IPS-18c (cell line): ENCODE measurements at regions not wholly inside any gene's neighbourhood (a gene's known extent, or its start where the extent isn't known, plus 50 kb on each side); places are given as distances from the start of the nearest gene placed in this dataset.

Experiments used
- H3K4me3 ChIP-seq: 2 replicates; pipeline ENCODE4 v1.7.0; 2013; ENCODE audit warnings: low read depth, mild to moderate bottlenecking, low read length, moderate library complexity; ENCODE audit not compliant: insufficient read depth
- H3K9me3 ChIP-seq: one replicate; pipeline ENCODE4 v1.6.1; 2013; ENCODE audit warnings: mild to moderate bottlenecking, low read length, moderate library complexity; ENCODE audit not compliant: control insufficient read depth, insufficient read depth

GRCh38 chr7:98565103-98565502 lies 52.0 kb upstream of the NPTX2 start:
- peaks cover 8% of the 10 kb centered on the region for H3K9me3 ChIP-seq

GRCh38 chr7:98562871-98563495 lies 54.1 kb upstream of the NPTX2 start:
- peaks cover 9% of the 10 kb centered on the region for H3K9me3 ChIP-seq
- no peak overlapping the region for H3K4me3 ChIP-seq

More at GRCh38 chr7:98565103-98565502, 52.0 kb upstream of the NPTX2 start:
- no peak overlapping the region for H3K4me3 ChIP-seq

DNA sequence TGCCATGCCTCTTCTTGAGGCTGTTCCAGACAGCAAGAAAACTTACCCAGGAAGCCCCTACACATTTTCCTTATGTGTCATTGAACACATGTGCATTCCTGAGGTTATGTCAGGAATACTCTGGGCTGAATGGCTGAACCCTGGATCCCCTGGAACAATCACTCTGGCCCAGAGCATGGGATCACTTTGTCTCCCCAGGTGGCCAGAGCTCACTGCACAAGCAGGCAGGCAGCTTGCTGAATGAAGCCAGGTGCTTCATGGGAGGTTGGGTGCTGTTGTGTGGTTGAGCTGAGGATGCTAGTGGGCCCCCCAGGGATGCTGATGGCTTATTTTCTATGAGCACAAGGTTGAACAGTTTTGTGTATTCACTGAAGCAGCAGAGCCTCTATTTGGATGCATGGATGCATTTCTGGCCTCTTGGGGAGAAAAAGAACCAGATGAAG lies 54.7 kb upstream of the NPTX2 start:
- Histone ChIP-seq H3K9me3 (peaks cover 9% of the 10 kb centered on the region), H3K4me3 (no peak overlapping the region)

- no peak overlapping the region for H3K4me3 ChIP-seq
- H3K9me3 ChIP-seq, result peaks cover 9% of the 10 kb centered on the region
These were observed 57.1 kb upstream of the NPTX2 start for GRCh38 chr7:98559958-98560357.

DNA sequence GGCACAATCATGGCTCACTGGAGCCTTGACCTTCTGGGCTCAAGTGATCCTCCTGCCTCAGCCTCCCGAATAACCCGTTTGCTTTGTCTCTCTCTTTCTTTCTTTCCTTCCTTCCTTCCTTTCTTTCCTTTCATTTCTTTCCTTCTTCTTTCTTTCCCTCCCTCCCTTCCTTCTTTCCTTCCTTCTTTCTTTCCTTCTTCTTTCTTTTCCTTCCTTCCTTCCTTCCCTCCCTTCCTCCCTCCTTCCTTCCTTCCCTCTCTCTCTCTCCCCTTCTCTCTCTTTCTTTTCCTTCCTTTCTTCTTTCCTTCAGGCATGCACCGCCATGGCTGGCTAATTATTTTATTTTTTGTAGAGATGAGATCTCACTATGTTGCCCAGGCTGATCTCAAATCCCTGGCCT lies 57.9 kb upstream of the NPTX2 start:
- no peak overlapping the region for H3K4me3 ChIP-seq
- peaks cover 9% of the 10 kb centered on the region for H3K9me3 ChIP-seq

GRCh38 chr7:98557538-98558031 lies 59.5 kb upstream of the NPTX2 start:
- Histone ChIP-seq H3K4me3 (no peak overlapping the region), H3K9me3 (peaks cover 3% of the 10 kb centered on the region)

- H3K9me3 ChIP-seq, result peaks cover 4% of the 10 kb centered on the region
- H3K4me3 ChIP-seq, result no peak overlapping the region
These were observed 60.8 kb upstream of the NPTX2 start for GRCh38 chr7:98556288-98556687.

GRCh38 chr7:98555403-98555802 lies 61.7 kb upstream of the NPTX2 start:
- peaks cover 6% of the 10 kb centered on the region for H3K9me3 ChIP-seq
- no peak overlapping the region for H3K4me3 ChIP-seq

GRCh38 chr7:98553666-98554065 lies 63.4 kb upstream of the NPTX2 start:
- no peak overlapping the region for H3K4me3 ChIP-seq
- H3K9me3 ChIP-seq, result peaks cover 3% of the 10 kb centered on the region

GRCh38 chr7:98551611-98552273 lies 65.3 kb upstream of the NPTX2 start:
- peaks cover 3% of the 10 kb centered on the region for H3K9me3 ChIP-seq
- H3K4me3 ChIP-seq, result no peak overlapping the region

DNA sequence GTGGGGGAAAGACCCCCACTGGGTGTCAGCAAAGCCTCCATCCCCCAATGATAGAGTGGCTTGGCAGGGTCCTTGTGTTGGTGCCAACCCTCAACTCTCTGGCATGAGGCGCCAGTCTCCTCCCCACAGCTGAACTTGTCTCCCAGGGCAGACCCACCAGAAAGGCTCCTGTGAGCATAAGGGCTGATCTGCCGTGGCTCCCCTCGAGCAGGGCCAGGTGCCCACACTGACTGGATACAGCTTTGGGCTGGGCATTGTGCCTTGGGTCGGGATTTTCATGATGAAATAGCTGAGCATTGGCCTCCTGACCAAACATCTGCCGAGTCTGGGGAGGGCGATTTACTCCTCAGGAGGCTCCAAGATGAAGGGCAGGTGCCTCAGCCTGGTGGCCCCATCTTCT lies 68.1 kb upstream of the NPTX2 start:
- Histone ChIP-seq H3K4me3 (no peak overlapping the region), H3K9me3 (peaks cover 3% of the 10 kb centered on the region)

DNA sequence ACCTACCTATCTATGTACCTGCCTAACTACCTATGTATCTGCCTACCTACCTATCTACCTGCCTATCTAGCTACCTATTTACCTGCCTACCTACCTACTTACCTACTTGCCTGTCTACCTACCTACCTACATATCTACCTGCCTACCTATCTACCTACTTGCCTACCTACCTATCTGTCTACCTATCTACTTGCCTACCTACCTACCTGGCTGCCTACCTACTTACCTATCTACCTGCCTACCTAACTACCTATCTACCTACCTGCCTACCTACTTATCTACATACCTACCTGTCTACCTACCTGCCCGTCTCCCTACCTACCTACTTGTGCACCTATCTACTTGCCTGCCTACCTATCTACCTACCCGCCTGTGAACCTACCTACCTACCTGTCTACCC lies 68.7 kb upstream of the NPTX2 start:
- Histone ChIP-seq H3K4me3 (no peak overlapping the region), H3K9me3 (peaks cover 3% of the 10 kb centered on the region)

DNA sequence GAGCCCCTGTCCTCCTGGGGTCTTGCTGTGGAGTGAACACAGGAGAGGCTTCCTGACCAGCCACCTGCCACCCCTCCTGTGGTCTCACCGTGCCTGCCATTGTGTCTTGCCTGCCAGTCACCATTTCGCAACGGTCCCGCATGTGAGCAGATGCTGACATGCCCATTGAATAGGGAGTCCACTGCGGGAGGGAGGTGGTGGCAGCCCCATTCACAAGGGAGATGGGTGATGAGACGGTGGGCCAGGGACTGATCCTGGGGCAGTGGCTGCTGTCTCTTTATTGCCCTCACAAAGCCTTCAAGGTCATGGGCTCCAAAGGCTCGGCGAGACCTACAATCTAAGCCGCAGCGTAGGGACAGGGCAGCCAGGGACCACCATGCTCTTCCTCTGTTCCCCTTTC lies 76.0 kb upstream of the NPTX2 start:
- no peak overlapping the region for H3K4me3 ChIP-seq
- H3K9me3 ChIP-seq, result no peaks in the 10 kb centered on the region

DNA sequence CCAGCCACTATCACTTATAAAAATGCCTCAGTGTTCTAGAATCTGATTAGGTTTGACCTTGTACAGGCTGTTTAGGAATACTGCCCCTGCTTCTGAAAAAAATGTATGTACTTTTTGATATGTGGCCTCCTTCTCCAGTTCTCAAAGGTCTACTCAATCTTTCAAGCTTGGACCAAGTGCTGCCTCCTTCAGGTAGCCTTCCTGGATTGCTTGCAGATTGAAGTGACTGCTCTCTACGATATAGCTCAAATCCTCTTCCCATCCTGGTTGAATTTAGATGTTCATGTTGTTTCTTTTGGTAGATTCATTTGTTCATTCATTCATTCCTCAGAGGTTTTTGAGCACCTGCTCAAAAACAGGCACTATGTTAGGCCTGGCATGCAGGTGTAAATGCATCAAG lies 77.2 kb upstream of the NPTX2 start:
- Histone ChIP-seq H3K4me3 (no peak overlapping the region), H3K9me3 (peaks cover 4% of the 10 kb centered on the region)

DNA sequence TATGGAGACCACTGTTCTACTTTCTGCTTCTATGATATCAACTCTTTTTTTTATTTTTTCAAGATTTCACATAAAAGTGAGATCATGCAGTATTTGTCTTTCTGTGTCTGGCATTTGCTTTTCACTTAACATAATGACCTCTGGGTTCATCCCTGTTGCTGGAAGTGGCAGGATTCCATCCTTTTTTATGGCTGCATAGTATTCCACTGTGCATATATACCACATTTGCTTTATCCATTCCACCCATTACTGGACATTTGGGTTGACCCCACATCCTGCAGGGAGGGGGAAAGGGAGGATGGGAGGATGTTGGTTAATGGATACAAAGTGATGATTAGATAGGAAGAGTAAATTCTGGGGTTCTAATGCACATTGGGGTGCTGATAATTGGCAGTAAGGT lies 80.3 kb upstream of the NPTX2 start:
- no peak overlapping the region for H3K4me3 ChIP-seq
- H3K9me3 ChIP-seq, result peaks cover 4% of the 10 kb centered on the region

DNA sequence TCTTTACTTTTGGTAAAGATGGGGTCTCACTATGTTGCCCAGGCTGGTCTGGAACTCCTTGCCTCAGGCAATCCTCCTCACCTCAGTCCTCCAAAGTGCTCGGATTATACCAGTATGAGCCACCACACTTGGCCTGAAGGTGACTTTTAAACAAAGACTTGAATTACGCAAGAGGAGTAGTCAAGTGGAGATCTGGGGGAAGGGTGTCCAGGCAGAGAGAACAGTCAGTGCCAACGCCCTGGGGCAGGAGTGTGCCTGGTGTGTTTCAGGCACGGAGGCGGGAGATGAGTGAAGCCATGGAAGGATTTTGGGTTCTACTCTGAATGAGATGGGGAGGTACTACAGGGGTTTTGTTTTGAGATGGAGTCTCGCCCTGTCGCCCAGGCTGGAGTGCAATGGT lies 82.6 kb upstream of the NPTX2 start:
- peaks cover 8% of the 10 kb centered on the region for H3K9me3 ChIP-seq
- H3K4me3 ChIP-seq, result no peak overlapping the region

DNA sequence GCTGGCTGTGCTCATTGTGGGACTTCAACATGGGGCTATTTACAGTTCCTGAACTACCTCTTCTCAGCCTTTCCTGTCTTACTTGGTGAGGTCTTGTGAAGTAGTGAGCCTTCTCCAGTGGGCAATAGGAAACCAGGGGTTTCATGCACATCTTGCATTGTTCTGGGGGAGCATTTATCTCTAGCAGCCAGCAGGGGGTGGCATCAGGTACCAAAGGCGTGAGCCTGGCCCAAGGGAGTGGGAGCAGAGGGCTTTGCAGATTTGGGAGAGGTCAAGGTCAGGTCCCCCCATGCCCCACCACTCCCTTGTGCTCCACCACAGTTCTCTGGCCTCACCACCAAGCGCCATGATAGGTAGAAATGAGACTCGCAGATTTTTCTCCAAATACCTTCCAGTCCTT lies 85.4 kb upstream of the NPTX2 start:
- Histone ChIP-seq H3K9me3 (peaks cover 8% of the 10 kb centered on the region), H3K4me3 (no peak overlapping the region)

GRCh38 chr7:98528079-98528478 lies 89.0 kb upstream of the NPTX2 start:
- H3K9me3 ChIP-seq, result peaks cover 4% of the 10 kb centered on the region
- H3K4me3 ChIP-seq, result no peak overlapping the region

DNA sequence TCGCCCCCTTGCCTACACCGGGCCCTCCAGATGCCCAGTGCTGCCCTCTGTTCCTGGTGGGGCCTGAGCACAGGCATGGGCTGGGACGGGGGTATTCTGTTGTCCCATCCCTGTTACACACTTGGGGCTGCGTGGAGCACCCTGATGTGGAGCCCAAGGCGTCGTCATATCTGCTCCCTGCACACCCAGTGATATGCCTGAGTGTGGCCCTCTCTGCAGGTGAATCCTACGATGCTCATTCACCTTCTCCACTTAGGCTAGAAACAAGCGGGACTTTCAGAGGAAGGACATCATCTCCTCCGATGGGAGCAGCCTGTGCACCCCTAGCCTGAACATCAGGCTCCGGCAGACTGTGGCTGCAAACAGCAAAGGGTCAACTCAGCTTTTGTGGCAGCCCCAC lies 91.0 kb upstream of the NPTX2 start:
- H3K9me3 ChIP-seq, result no peaks in the 10 kb centered on the region
- H3K4me3 ChIP-seq, result no peak overlapping the region
